ENCODE measurements at regions not wholly inside any gene's neighbourhood (a gene's known extent, or its start where the extent isn't known, plus 50 kb on each side); places are given as distances from the start of the nearest gene placed in this dataset.

DNA sequence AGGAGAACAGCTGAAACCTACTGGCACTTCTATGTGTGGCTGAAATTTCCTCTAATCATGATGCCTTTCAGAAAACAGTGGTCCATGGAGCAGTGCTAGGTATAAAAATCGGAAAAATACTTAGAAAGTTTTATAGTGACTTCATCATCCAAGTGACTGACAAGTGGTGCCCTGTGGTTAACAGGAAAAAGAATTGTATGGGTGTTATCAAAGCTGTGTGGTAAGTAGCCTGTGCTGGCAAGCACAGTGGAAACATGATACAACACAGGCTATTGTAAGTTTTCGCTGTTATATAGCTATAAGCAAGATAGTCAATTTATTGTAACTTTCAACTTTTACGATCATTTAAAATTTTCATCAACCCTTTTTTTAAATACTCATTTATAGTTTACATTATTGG lies 1599.7 kb upstream of the ZEB2 start:
- TF ChIP-seq, protein P1, sequence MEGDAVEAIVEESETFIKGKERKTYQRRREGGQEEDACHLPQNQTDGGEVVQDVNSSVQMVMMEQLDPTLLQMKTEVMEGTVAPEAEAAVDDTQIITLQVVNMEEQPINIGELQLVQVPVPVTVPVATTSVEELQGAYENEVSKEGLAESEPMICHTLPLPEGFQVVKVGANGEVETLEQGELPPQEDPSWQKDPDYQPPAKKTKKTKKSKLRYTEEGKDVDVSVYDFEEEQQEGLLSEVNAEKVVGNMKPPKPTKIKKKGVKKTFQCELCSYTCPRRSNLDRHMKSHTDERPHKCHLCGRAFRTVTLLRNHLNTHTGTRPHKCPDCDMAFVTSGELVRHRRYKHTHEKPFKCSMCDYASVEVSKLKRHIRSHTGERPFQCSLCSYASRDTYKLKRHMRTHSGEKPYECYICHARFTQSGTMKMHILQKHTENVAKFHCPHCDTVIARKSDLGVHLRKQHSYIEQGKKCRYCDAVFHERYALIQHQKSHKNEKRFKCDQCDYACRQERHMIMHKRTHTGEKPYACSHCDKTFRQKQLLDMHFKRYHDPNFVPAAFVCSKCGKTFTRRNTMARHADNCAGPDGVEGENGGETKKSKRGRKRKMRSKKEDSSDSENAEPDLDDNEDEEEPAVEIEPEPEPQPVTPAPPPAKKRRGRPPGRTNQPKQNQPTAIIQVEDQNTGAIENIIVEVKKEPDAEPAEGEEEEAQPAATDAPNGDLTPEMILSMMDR (IDR thresholded peaks at IDR 0.05), result no peak
- TF ChIP-seq POLR2A (IDR thresholded peaks at IDR 0.05), result no peak

Data from testis (tissue), 2 donors.